Loucy (cell line): ENCODE measurements at regions not wholly inside any gene's neighbourhood (a gene's known extent, or its start where the extent isn't known, plus 50 kb on each side); places are given as distances from the start of the nearest gene placed in this dataset.

Experiments
- H2AFZ ChIP-seq: fragments of 200-600 bp; sonication (generic); 2 replicates; pipeline ENCODE4 v1.6.0; 2016; ENCODE audit warnings: antibody characterized with exemption, mild to moderate bottlenecking, low read length, moderate library complexity
- H3F3A ChIP-seq: fragments of 200-600 bp; 2 replicates; pipeline ENCODE4 v1.6.0; 2016; ENCODE audit warnings: antibody characterized with exemption, low read depth, mild to moderate bottlenecking
- H3K27me3 ChIP-seq: fragments of 200-600 bp; sonication (generic); 2 replicates; pipeline ENCODE4 v1.6.1; 2014; ENCODE audit warnings: low read length, mild to moderate bottlenecking; ENCODE audit not compliant: insufficient read depth, poor library complexity, severe bottlenecking
- H3K36me3 ChIP-seq: fragments of 200-600 bp; sonication (generic); 2 replicates; pipeline ENCODE4 v1.6.1; 2016; ENCODE audit warnings: low read length; ENCODE audit not compliant: insufficient read depth
- H3K4me1 ChIP-seq: fragments of 200-600 bp; sonication (generic); 2 replicates; pipeline ENCODE4 v1.5.1; 2014; ENCODE audit warnings: low read length, mild to moderate bottlenecking; ENCODE audit not compliant: insufficient read depth, poor library complexity, severe bottlenecking
- H3K4me2 ChIP-seq: fragments of 200-600 bp; sonication (generic); 2 replicates; pipeline ENCODE4 v1.6.0; 2014; ENCODE audit warnings: antibody characterized with exemption, low read length, low read depth, mild to moderate bottlenecking; ENCODE audit not compliant: poor library complexity, severe bottlenecking
- H3K4me3 ChIP-seq: fragments of 200-600 bp; sonication (generic); 2 replicates; pipeline ENCODE4 v1.5.1; 2014; ENCODE audit warnings: low read length, mild to moderate bottlenecking, mixed read lengths; ENCODE audit not compliant: poor library complexity, severe bottlenecking
- H3K79me2 ChIP-seq: fragments of 200-600 bp; sonication (generic); 2 replicates; pipeline ENCODE4 v1.6.1; 2014; ENCODE audit warnings: low read length; ENCODE audit not compliant: insufficient read depth
- H3K9ac ChIP-seq: fragments of 200-600 bp; sonication (generic); 2 replicates; pipeline ENCODE4 v1.6.0; 2014; ENCODE audit warnings: mild to moderate bottlenecking, low read depth, low read length, moderate library complexity; ENCODE audit not compliant: poor library complexity, severe bottlenecking
- H3K9me2 ChIP-seq: fragments of 200-600 bp; sonication (generic); replicated peaks from 2 replicates; pipeline ENCODE4 v1.6.1; 2016; ENCODE audit warnings: low read depth, low read length, mixed read lengths
- H3K9me3 ChIP-seq: fragments of 200-600 bp; sonication (generic); 2 replicates; pipeline ENCODE4 v1.6.1; 2014; ENCODE audit warnings: mild to moderate bottlenecking, antibody characterized with exemption, low read length, low read depth; ENCODE audit not compliant: insufficient read depth
- H4K20me1 ChIP-seq: fragments of 200-600 bp; sonication (generic); 2 replicates; pipeline ENCODE4 v1.6.0; 2014; ENCODE audit warnings: antibody characterized with exemption, low read length, mild to moderate bottlenecking; ENCODE audit not compliant: insufficient read depth, poor library complexity, severe bottlenecking
- EZH2phosphoT487 ChIP-seq: fragments of 200-600 bp; IDR thresholded peaks from 2 replicates; pipeline ENCODE4 v1.6.1; 2018; ENCODE audit warnings: antibody characterized with exemption, mild to moderate bottlenecking, moderate library complexity, borderline replicate concordance
- TF ChIP-seq, protein P1 (sequence below): fragments of 200-600 bp; sonication (generic); conservative IDR thresholded peaks from 2 replicates; pipeline ENCODE4 v1.5.1; 2014; ENCODE audit warnings: mild to moderate bottlenecking, antibody characterized with exemption, low read length

DNA sequence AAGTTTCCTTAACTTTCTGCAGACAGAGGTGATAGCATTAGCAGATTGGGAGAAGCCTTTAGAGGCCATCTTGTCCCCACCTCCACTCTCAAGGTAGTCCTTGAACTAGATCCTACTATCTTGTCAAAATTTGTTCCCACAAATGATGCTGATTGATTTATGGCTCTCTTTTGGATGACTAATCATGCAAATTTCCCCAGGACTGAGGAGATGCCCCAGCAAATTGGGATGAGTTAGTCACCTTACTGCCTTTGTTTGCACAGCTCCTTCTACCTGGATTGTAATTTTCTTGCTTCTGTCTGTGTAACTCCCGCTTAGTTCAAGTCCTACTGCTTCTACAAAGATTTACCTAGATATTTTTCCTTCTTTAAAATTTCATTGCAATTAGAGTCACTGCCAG is 391.4 kb upstream of the CADM1 start:
- Histone ChIP-seq H4K20me1 (no peaks in the 10 kb centered on the region), H2AFZ (no peak overlapping the region), H3K4me3 (no peak overlapping the region), H3K9me2 (no peaks in the 10 kb centered on the region), H3K9ac (no peak overlapping the region), H3K4me2 (no peak overlapping the region), H3K27me3 (no peaks in the 10 kb centered on the region), H3K9me3 (no peaks in the 10 kb centered on the region), H3K36me3 (no peaks in the 10 kb centered on the region), H3F3A (no peaks in the 10 kb centered on the region), H3K4me1 (no peaks in the 10 kb centered on the region), H3K79me2 (no peaks in the 10 kb centered on the region)
- TF ChIP-seq, protein P1, sequence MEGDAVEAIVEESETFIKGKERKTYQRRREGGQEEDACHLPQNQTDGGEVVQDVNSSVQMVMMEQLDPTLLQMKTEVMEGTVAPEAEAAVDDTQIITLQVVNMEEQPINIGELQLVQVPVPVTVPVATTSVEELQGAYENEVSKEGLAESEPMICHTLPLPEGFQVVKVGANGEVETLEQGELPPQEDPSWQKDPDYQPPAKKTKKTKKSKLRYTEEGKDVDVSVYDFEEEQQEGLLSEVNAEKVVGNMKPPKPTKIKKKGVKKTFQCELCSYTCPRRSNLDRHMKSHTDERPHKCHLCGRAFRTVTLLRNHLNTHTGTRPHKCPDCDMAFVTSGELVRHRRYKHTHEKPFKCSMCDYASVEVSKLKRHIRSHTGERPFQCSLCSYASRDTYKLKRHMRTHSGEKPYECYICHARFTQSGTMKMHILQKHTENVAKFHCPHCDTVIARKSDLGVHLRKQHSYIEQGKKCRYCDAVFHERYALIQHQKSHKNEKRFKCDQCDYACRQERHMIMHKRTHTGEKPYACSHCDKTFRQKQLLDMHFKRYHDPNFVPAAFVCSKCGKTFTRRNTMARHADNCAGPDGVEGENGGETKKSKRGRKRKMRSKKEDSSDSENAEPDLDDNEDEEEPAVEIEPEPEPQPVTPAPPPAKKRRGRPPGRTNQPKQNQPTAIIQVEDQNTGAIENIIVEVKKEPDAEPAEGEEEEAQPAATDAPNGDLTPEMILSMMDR: no peak
- no peak for TF ChIP-seq EZH2phosphoT487

DNA sequence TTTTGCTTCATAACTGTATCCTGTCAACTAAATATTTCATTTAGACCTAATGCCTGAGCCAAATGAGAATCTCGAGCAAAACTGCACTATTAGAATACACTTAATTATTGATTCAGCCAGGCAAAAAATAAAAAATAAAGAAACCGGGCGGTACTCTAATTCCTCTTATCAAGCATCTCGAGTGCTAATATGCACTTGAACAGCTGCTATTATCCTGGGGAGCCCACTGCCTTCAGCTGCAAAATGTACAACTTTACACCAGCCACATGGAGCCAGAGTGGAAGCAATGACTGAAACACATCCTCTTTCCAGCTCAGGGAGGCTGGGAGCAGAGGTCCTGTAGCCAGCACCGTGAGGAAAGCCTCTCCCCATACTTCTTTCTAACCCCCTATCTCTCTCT is 390.0 kb upstream of the CADM1 start:
- Histone ChIP-seq H3K4me3 (no peak overlapping the region), H3K9me2 (no peaks in the 10 kb centered on the region), H2AFZ (no peak overlapping the region), H3F3A (no peaks in the 10 kb centered on the region), H3K36me3 (no peaks in the 10 kb centered on the region), H4K20me1 (no peaks in the 10 kb centered on the region), H3K4me1 (no peaks in the 10 kb centered on the region), H3K27me3 (no peaks in the 10 kb centered on the region), H3K9me3 (no peaks in the 10 kb centered on the region), H3K9ac (no peak overlapping the region), H3K4me2 (no peak overlapping the region), H3K79me2 (no peaks in the 10 kb centered on the region)
- TF ChIP-seq, protein P1: no peak
- TF ChIP-seq EZH2phosphoT487: no peak

DNA sequence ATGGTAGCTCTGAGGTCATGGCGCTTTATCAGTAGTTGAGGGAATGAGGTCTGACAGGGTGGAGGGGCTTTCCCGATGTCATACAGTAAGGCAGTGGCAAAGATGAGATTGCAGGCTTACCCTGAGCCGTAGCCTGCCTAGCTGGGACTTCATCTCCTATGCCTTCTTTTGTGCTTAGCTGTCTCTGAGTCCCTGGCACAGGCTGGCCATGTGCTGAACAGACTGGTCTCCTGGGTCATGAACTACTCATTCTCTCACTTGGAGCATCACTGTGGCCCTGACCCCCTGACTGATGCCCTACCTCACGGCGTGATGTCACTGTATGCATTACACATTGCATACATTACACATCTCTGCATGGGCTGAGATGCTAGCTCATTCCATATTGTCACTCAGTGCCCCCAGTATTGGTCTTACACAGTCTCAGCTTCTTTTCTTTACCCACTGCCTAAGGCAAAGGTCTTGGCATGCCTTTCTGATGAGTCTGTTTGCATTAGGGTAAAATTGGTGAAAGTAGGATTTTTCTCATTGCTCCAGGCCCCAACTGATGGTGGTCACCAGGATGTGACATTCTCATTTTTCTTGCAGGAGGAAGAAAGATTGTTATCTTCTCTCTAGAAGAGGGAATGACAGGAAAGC is 389.4 kb upstream of the CADM1 start:
- H3K9ac ChIP-seq: no peak overlapping the region
- no peaks in the 10 kb centered on the region for H3F3A ChIP-seq
- H3K27me3 ChIP-seq: no peaks in the 10 kb centered on the region
- TF ChIP-seq, protein P1: no peak
- no peak for TF ChIP-seq EZH2phosphoT487
- no peak overlapping the region for H2AFZ ChIP-seq
- H3K4me3 ChIP-seq: no peak overlapping the region
- no peak overlapping the region for H3K4me2 ChIP-seq
- no peaks in the 10 kb centered on the region for H3K4me1 ChIP-seq
- H3K9me2 ChIP-seq: no peaks in the 10 kb centered on the region
- no peaks in the 10 kb centered on the region for H3K9me3 ChIP-seq
- H4K20me1 ChIP-seq: no peaks in the 10 kb centered on the region
- no peaks in the 10 kb centered on the region for H3K36me3 ChIP-seq
- no peaks in the 10 kb centered on the region for H3K79me2 ChIP-seq
